DND-41 (cell line): ENCODE measurements at regions not wholly inside any gene's neighbourhood (a gene's known extent, or its start where the extent isn't known, plus 50 kb on each side); places are given as distances from the start of the nearest gene placed in this dataset.

ENCODE experiments used
- ATAC-seq: fragments of 200-7000 bp; cut with Tn5 transposase; 3 replicates; pipeline ENCODE4 v1.9.1; 2021; ENCODE audit warnings: low read depth; ENCODE audit not compliant: insufficient read depth
- DNase-seq: peaks from one replicate; pipeline ENCODE4 v3.0.0-alpha.2; 2020
- H2AFZ ChIP-seq: 2 replicates; pipeline ENCODE4 v1.6.0; 2012; ENCODE audit warnings: low read depth, low read length
- H3K27ac ChIP-seq: 2 replicates; pipeline ENCODE4 v1.5.1; 2012; ENCODE audit warnings: low read length, inconsistent platforms
- H3K27me3 ChIP-seq: fragments of 200-600 bp; sonication (generic); 2 replicates; pipeline ENCODE4 v1.6.0; 2012; ENCODE audit warnings: low read length, mild to moderate bottlenecking, inconsistent platforms; ENCODE audit not compliant: insufficient read depth, poor library complexity
- H3K36me3 ChIP-seq: 2 replicates; pipeline ENCODE4 v1.5.1; 2012; ENCODE audit warnings: low read length, inconsistent platforms; ENCODE audit not compliant: insufficient read depth
- H3K4me1 ChIP-seq: 2 replicates; pipeline ENCODE4 v1.5.1; 2012; ENCODE audit warnings: mild to moderate bottlenecking, low read length; ENCODE audit not compliant: insufficient read depth
- H3K4me2 ChIP-seq: 2 replicates; pipeline ENCODE4 v1.6.0; 2012; ENCODE audit warnings: mild to moderate bottlenecking, moderate library complexity, low read length, inconsistent platforms; ENCODE audit not compliant: insufficient read depth
- H3K4me3 ChIP-seq, 2 experiments: fragments of 200-600 bp in 1 of 2; shearing (Covaris generic) in 1 of 2; 2 replicates each; pipeline ENCODE4 v1.5.1; 2012 to 2016; ENCODE audit warnings: inconsistent platforms in 2 of 2, low read length in 2 of 2, mild to moderate bottlenecking in 2 of 2, low read depth in 1 of 2, moderate library complexity in 1 of 2
- H3K79me2 ChIP-seq: 2 replicates; pipeline ENCODE4 v1.6.0; 2012; ENCODE audit warnings: low read length, inconsistent platforms; ENCODE audit not compliant: insufficient read depth
- H3K9ac ChIP-seq: 2 replicates; pipeline ENCODE4 v1.6.0; 2012; ENCODE audit warnings: low read depth, mild to moderate bottlenecking, inconsistent platforms, low read length, moderate library complexity
- H3K9me3 ChIP-seq: 2 replicates; pipeline ENCODE4 v1.5.1; 2012; ENCODE audit warnings: low read length, moderate library complexity, mild to moderate bottlenecking, inconsistent platforms; ENCODE audit not compliant: insufficient read depth, severe bottlenecking
- H4K20me1 ChIP-seq: 2 replicates; pipeline ENCODE4 v1.6.0; 2012; ENCODE audit warnings: low read length; ENCODE audit not compliant: insufficient read depth
- EZH2 ChIP-seq: IDR thresholded peaks from 3 replicates; pipeline ENCODE4 v1.6.1; 2012; ENCODE audit warnings: borderline replicate concordance, low read depth, mild to moderate bottlenecking, moderate library complexity, low read length, inconsistent platforms; ENCODE audit not compliant: severe bottlenecking
- TF ChIP-seq, protein P1 (sequence below): IDR thresholded peaks from 2 replicates; pipeline ENCODE4 v1.5.1; 2012; ENCODE audit warnings: borderline replicate concordance, low read length, moderate library complexity, mild to moderate bottlenecking; ENCODE audit not compliant: poor library complexity, severe bottlenecking; ENCODE audit errors: extremely low read depth

DNA sequence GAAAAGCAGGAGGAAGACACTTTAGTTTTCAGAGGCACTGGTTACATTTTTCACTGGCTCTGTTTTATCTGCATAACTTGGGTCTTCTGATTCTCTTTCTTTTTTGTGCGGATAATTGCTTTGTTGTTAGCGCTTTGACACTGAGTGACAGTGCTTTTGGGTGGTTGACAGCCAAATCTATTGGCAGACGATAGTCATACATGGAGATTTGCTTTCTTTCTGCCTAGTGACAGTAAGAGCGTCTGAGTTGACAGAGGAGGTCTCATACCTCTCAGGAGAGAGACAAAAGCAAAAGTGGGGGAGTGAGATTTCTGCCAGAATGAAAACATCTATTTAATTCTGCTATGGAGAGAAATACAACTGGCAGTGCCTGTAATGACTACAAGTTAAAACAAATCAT lies 2278.0 kb upstream of the WWC1 start:
- no peak for TF ChIP-seq EZH2
- TF ChIP-seq, protein P1, sequence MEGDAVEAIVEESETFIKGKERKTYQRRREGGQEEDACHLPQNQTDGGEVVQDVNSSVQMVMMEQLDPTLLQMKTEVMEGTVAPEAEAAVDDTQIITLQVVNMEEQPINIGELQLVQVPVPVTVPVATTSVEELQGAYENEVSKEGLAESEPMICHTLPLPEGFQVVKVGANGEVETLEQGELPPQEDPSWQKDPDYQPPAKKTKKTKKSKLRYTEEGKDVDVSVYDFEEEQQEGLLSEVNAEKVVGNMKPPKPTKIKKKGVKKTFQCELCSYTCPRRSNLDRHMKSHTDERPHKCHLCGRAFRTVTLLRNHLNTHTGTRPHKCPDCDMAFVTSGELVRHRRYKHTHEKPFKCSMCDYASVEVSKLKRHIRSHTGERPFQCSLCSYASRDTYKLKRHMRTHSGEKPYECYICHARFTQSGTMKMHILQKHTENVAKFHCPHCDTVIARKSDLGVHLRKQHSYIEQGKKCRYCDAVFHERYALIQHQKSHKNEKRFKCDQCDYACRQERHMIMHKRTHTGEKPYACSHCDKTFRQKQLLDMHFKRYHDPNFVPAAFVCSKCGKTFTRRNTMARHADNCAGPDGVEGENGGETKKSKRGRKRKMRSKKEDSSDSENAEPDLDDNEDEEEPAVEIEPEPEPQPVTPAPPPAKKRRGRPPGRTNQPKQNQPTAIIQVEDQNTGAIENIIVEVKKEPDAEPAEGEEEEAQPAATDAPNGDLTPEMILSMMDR = no peak
- H3K27ac ChIP-seq = no peak overlapping the region
- no peaks in the 10 kb centered on the region for H3K79me2 ChIP-seq

DNA sequence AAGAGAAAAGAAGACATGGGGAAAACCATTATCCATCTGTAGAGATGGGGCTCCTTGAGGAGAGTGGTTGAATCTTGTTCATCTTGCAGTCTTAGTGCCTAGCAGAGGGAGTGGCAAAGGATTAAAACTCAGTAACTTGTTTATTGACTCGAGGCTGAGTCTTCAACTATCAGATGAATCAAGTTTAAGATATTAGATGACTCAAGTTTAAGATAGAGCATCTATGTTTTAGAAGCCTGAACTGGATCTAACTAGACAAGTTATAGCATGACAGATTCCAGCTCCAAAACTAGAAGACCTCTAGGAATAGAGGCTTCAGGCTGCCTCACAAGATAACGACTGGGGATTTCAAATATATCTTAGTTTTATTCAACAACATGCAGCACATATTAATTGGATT lies 2277.2 kb upstream of the WWC1 start:
- H3K9ac ChIP-seq = no peak overlapping the region
- H3K4me3 ChIP-seq = no peak overlapping the region
- no peaks in the 10 kb centered on the region for H3K9me3 ChIP-seq
- no peaks in the 10 kb centered on the region for H3K27me3 ChIP-seq
- H4K20me1 ChIP-seq = no peaks in the 10 kb centered on the region
- no peak for TF ChIP-seq EZH2
- TF ChIP-seq, protein P1 = no peak
- no peaks in the 10 kb centered on the region for H3K79me2 ChIP-seq
- H3K36me3 ChIP-seq = no peaks in the 10 kb centered on the region
- H3K4me1 ChIP-seq = no peaks in the 10 kb centered on the region
- no peak overlapping the region for H2AFZ ChIP-seq
- DNase-seq (no peak), ATAC-seq (no peak)
- H3K27ac ChIP-seq = no peak overlapping the region
- H3K4me2 ChIP-seq = no peak overlapping the region

More for the DNA sequence above, 2278.0 kb upstream of the WWC1 start:
- Histone ChIP-seq H3K4me2 (no peak overlapping the region), H3K9me3 (no peaks in the 10 kb centered on the region), H2AFZ (no peak overlapping the region), H3K9ac (no peak overlapping the region), H3K4me1 (no peaks in the 10 kb centered on the region), H3K36me3 (no peaks in the 10 kb centered on the region), H4K20me1 (no peaks in the 10 kb centered on the region), H3K4me3 (no peak overlapping the region), H3K27me3 (no peaks in the 10 kb centered on the region)
- ATAC-seq (no peak), DNase-seq (no peak)

DNA sequence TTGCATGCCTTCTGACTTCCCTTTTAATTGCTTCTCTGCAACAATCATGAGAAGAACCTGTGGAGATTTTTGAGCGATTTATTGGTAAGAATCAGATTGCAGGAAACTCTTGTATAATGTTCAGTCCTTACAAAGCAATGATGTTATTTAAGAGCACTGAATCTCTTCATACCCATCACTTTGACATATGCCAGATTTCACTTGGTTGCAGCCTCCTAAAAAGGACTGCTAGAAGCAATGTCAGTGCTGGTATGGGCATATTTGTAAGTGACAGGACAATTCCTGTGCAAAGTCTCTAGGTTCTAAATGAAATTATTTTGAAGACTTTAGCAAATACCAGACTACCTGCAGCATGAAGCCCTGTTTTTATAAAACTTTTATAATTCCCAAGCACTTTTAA lies 2272.7 kb upstream of the WWC1 start:
- ATAC-seq (no peak), DNase-seq (no peak)
- no peak overlapping the region for H3K4me3 ChIP-seq
- H3K27ac ChIP-seq = no peak overlapping the region
- TF ChIP-seq, protein P1 = no peak
- TF ChIP-seq EZH2 = no peak
- H3K36me3 ChIP-seq = no peaks in the 10 kb centered on the region
- no peak overlapping the region for H3K9ac ChIP-seq
- H3K9me3 ChIP-seq = no peaks in the 10 kb centered on the region
- H3K4me1 ChIP-seq = peaks cover 8% of the 10 kb centered on the region
- H3K27me3 ChIP-seq = no peaks in the 10 kb centered on the region
- H3K4me2 ChIP-seq = no peak overlapping the region
- H4K20me1 ChIP-seq = no peaks in the 10 kb centered on the region
- no peaks in the 10 kb centered on the region for H3K79me2 ChIP-seq
- H2AFZ ChIP-seq = no peak overlapping the region

DNA sequence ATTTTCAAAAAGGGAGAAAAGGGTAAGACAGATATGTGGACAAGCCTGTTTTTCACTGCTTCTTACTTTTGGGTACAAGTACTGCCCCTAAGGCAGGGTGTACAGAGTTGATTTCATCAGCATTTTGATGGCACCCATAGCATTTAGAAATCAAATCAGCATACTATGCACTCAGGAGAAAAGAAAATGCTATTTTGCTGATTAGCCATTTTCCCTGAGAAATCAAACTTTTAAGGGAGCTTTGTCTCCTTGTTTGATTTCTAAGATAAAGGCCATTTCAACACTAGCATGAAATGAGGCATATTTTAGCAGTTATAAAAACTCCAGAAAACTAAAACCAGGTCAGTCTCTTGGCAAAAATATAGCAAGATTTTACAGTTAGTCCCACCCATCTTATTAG lies 2269.4 kb upstream of the WWC1 start:
- Histone ChIP-seq H3K4me1 (peaks cover 8% of the 10 kb centered on the region), H3K9me3 (no peaks in the 10 kb centered on the region), H3K4me2 (no peak overlapping the region), H3K9ac (no peak overlapping the region), H3K27me3 (no peaks in the 10 kb centered on the region), H2AFZ (no peak overlapping the region), H3K36me3 (no peaks in the 10 kb centered on the region), H3K4me3 (no peak overlapping the region), H3K79me2 (no peaks in the 10 kb centered on the region), H3K27ac (no peak overlapping the region), H4K20me1 (no peaks in the 10 kb centered on the region)
- DNase-seq (no peak), ATAC-seq (no peak)
- TF ChIP-seq EZH2 = no peak
- TF ChIP-seq, protein P1 = no peak
